H1 (cell line): ENCODE measurements at regions not wholly inside any gene's neighbourhood (a gene's known extent, or its start where the extent isn't known, plus 50 kb on each side); places are given as distances from the start of the nearest gene placed in this dataset.
A peak's percentile ranks its signal among the peaks of the same experiment; 100 is the strongest.
"Not testable (repeated sequence)": the region's sequence is repeated elsewhere in the genome, so short reads cannot be mapped to it uniquely, and the experiment has no call there.

Source experiments
- CTCF ChIA-PET: fragments of 300-600 bp; sonication (Branson Sonifier 250); formaldehyde crosslinking; loops from one replicate; lab custom pipeline; 2021; ENCODE audit not compliant: partially characterized antibody; lab: Charles Lee
- POLR2A ChIA-PET: fragments of 300-600 bp; sonication (Branson Sonifier 250); formaldehyde crosslinking; loops from one replicate; lab custom pipeline; 2021; ENCODE audit warnings: inconsistent platforms; ENCODE audit not compliant: partially characterized antibody; lab: Charles Lee
- DNase-seq, 2 experiments: peaks; one replicate each; pipeline versions ENCODE4 v3.0.0 to v3.0.0-alpha.2; 2010 to 2022; ENCODE audit warnings: low spot score in 2 of 2, low read depth in 1 of 2, mixed read lengths in 1 of 2
- FAIRE-seq: peaks from 2 replicates; lab custom pipeline; 2011; peaks lifted over from hg19 to GRCh38; lab: Jason Lieb, UNC
- H2AFZ ChIP-seq: 2 replicates; pipeline ENCODE4 v1.8.1; 2012; ENCODE audit warnings: low read length, inconsistent platforms
- H2AK5ac ChIP-seq: 2 replicates; pipeline ENCODE4 v1.6.1; 2013; ENCODE audit warnings: low read depth, low read length
- H2BK120ac ChIP-seq: replicated peaks from 2 replicates; pipeline ENCODE3; 2013; ENCODE audit warnings: low read depth, low read length, inconsistent platforms
- H2BK12ac ChIP-seq: 2 replicates; pipeline ENCODE4 v1.6.1; 2013; ENCODE audit warnings: low read depth, low read length
- H2BK15ac ChIP-seq: 2 replicates; pipeline ENCODE4 v1.6.1; 2013; ENCODE audit warnings: low read length
- H2BK20ac ChIP-seq: 2 replicates; pipeline ENCODE4 v1.6.1; 2013; ENCODE audit warnings: low read length
- H2BK5ac ChIP-seq: 2 replicates; pipeline ENCODE4 v1.6.1; 2013; ENCODE audit warnings: low read depth, low read length
- H3K14ac ChIP-seq: 2 replicates; pipeline ENCODE4 v1.6.1; 2013; ENCODE audit warnings: inconsistent platforms; ENCODE audit not compliant: insufficient read length
- H3K18ac ChIP-seq: 2 replicates; pipeline ENCODE4 v1.6.1; 2013; ENCODE audit warnings: low read length; ENCODE audit errors: extremely low read depth
- H3K23ac ChIP-seq: 2 replicates; pipeline ENCODE4 v1.6.1; 2013; ENCODE audit warnings: inconsistent platforms; ENCODE audit not compliant: insufficient read length
- H3K23me2 ChIP-seq: 2 replicates; pipeline ENCODE4 v1.6.1; 2013; ENCODE audit warnings: low read depth, low read length
- H3K27ac ChIP-seq: 2 replicates; pipeline ENCODE4 v1.6.1; 2011; ENCODE audit warnings: low read depth, low read length, inconsistent platforms
- H3K27me3 ChIP-seq, 4 experiments: replicated peaks in 1 of 4; 1 replicate in 1 of 4; 2 replicates in 3 of 4; pipeline versions ENCODE4 v1.6.1 to v1.8.1; 2011 to 2013; ENCODE audit warnings: low read length in 3 of 4, mild to moderate bottlenecking in 3 of 4, inconsistent platforms in 2 of 4, mixed read lengths in 2 of 4, moderate library complexity in 1 of 4; ENCODE audit not compliant: control insufficient read depth in 3 of 4, insufficient read depth in 3 of 4; ENCODE audit errors: extremely low read depth in 1 of 4
- H3K36me3 ChIP-seq, 4 experiments: 2 replicates each; pipeline versions ENCODE4 v1.6.1 to v1.8.1; 2011 to 2013; ENCODE audit warnings: mild to moderate bottlenecking in 4 of 4, low read length in 3 of 4, moderate library complexity in 2 of 4, control low read depth in 1 of 4, inconsistent platforms in 1 of 4; ENCODE audit not compliant: insufficient read depth in 4 of 4, control insufficient read depth in 2 of 4
- H3K4ac ChIP-seq: replicated peaks from 2 replicates; pipeline ENCODE3; 2013; ENCODE audit warnings: low read length, low read depth, mixed read lengths, inconsistent platforms; ENCODE audit not compliant: insufficient read length
- H3K4me1 ChIP-seq, 4 experiments: replicated peaks in 1 of 4; 1 replicate in 1 of 4; 2 replicates in 3 of 4; pipeline versions ENCODE4 v1.6.1 to v1.8.1; 2011 to 2013; ENCODE audit warnings: low read length in 3 of 4, inconsistent platforms in 2 of 4, mixed read lengths in 1 of 4; ENCODE audit not compliant: insufficient read depth in 4 of 4, control insufficient read depth in 3 of 4
- H3K4me2 ChIP-seq, 2 experiments: 2 replicates each; pipeline versions ENCODE4 v1.6.1 to v1.8.1; 2011 to 2013; ENCODE audit warnings: low read depth in 2 of 2, low read length in 2 of 2, control low read depth in 1 of 2, inconsistent platforms in 1 of 2, mild to moderate bottlenecking in 1 of 2; ENCODE audit not compliant: insufficient read depth in 1 of 2
- H3K4me3 ChIP-seq, 4 experiments: fragments of 200-600, 300-600 bp in 1 of 4; sonication (generic), shearing (Covaris generic), sonication (Bioruptor Twin) in 1 of 4; 2 replicates each; pipeline versions ENCODE4 v1.5.1 to v1.8.1; 2011 to 2016; ENCODE audit warnings: low read length in 4 of 4, low read depth in 3 of 4, control low read depth in 2 of 4, inconsistent platforms in 2 of 4, mild to moderate bottlenecking in 2 of 4, mixed read lengths in 1 of 4, moderate library complexity in 1 of 4; ENCODE audit not compliant: insufficient read depth in 2 of 4; ENCODE audit errors: extremely low read depth in 1 of 4
- H3K56ac ChIP-seq: replicated peaks from 2 replicates; pipeline ENCODE3; 2013; ENCODE audit warnings: low read depth, mild to moderate bottlenecking, mixed read lengths, low read length, inconsistent platforms; ENCODE audit not compliant: insufficient read length
- H3K79me1 ChIP-seq: 2 replicates; pipeline ENCODE4 v1.6.1; 2013; ENCODE audit warnings: low read depth, low read length, control low read depth
- H3K79me2 ChIP-seq, 2 experiments: 2 replicates each; pipeline versions ENCODE4 v1.6.1 to v1.8.1; 2012 to 2013; ENCODE audit warnings: low read length in 2 of 2, mild to moderate bottlenecking in 2 of 2, inconsistent platforms in 1 of 2; ENCODE audit not compliant: insufficient read depth in 2 of 2, control insufficient read depth in 1 of 2
- H3K9ac ChIP-seq, 4 experiments: replicated peaks in 1 of 4; 1 replicate in 1 of 4; 2 replicates in 3 of 4; pipeline versions ENCODE4 v1.6.1 to v1.8.1; 2011 to 2013; ENCODE audit warnings: low read depth in 3 of 4, low read length in 3 of 4, control low read depth in 2 of 4, mild to moderate bottlenecking in 2 of 4, moderate library complexity in 2 of 4, inconsistent platforms in 1 of 4; ENCODE audit errors: extremely low read depth in 1 of 4
- H3K9me3 ChIP-seq, 2 experiments: 2 replicates each; pipeline versions ENCODE4 v1.6.1 to v1.8.1; 2012 to 2013; ENCODE audit warnings: mild to moderate bottlenecking in 2 of 2, moderate library complexity in 2 of 2, control low read depth in 1 of 2, inconsistent platforms in 1 of 2, low read depth in 1 of 2, low read length in 1 of 2, mixed read lengths in 1 of 2; ENCODE audit not compliant: insufficient read depth in 2 of 2
- H4K20me1 ChIP-seq, 2 experiments: replicated peaks in 1 of 2; 2 replicates each; pipeline versions ENCODE3 to v1.8.1; 2011 to 2013; ENCODE audit warnings: inconsistent platforms in 2 of 2, low read length in 2 of 2, mild to moderate bottlenecking in 1 of 2; ENCODE audit not compliant: insufficient read depth in 2 of 2, control insufficient read depth in 1 of 2
- H4K5ac ChIP-seq: 2 replicates; pipeline ENCODE4 v1.6.1; 2013; ENCODE audit warnings: low read length, low read depth, mixed read lengths, inconsistent platforms; ENCODE audit not compliant: insufficient read length
- H4K8ac ChIP-seq: 2 replicates; pipeline ENCODE4 v1.8.0; 2013; ENCODE audit warnings: mild to moderate bottlenecking, moderate library complexity, low read length, inconsistent platforms; ENCODE audit not compliant: insufficient read depth; ENCODE audit errors: extremely low read depth
- H4K91ac ChIP-seq: replicated peaks from 2 replicates; pipeline ENCODE3; 2013; ENCODE audit warnings: low read length, mixed read lengths, inconsistent platforms; ENCODE audit not compliant: insufficient read length
- ASH2L ChIP-seq: fragments of 200-600, 300-600 bp; sonication (generic); IDR thresholded peaks from one replicate; pipeline ENCODE4 v1.7.1; 2017; ENCODE audit warnings: low read length
- KDM4A ChIP-seq: IDR thresholded peaks from one replicate; pipeline ENCODE4 v1.7.1; 2012; ENCODE audit warnings: low read depth, mild to moderate bottlenecking, moderate library complexity, low read length, inconsistent platforms; ENCODE audit not compliant: severe bottlenecking
- RBBP5 ChIP-seq: IDR thresholded peaks from 2 replicates; pipeline ENCODE4 v1.7.1; 2012; ENCODE audit warnings: low read depth, mild to moderate bottlenecking, inconsistent platforms, low read length, moderate library complexity, borderline replicate concordance
- WGBS, 2 experiments: shearing (Covaris generic) in 1 of 2; methylation state at CpG; one replicate each; pipeline versions ENCODE4 v1.1.6 to v1.1.7; 2013 to 2015; ENCODE audit warnings: low lambda C conversion rate in 2 of 2, mixed read lengths in 2 of 2, inconsistent platforms in 1 of 2, low coverage in 1 of 2, missing lambda C conversion rate in 1 of 2; ENCODE audit not compliant: insufficient replicate concordance in 2 of 2, insufficient coverage in 1 of 2, insufficient read length in 1 of 2; ENCODE audit errors: extremely low coverage in 1 of 2, missing lambda C conversion rate in 1 of 2; 5-methylcytosine and 5-hydroxymethylcytosine counted together

GRCh38 chr13:40356458-40356857, 310.0 kb downstream of the FOXO1 start:
- H3K4ac ChIP-seq, CTCF ChIA-PET, H3K36me3 ChIP-seq, H3K14ac ChIP-seq, FAIRE-seq, H3K79me1 ChIP-seq, H2BK5ac ChIP-seq, H3K18ac ChIP-seq, H3K27me3 ChIP-seq, H3K56ac ChIP-seq, H3K27ac ChIP-seq, H2BK15ac ChIP-seq, H3K23me2 ChIP-seq, H3K4me1 ChIP-seq, H3K23ac ChIP-seq, H4K20me1 ChIP-seq, H2BK120ac ChIP-seq, H4K5ac ChIP-seq, H4K91ac ChIP-seq, H2AK5ac ChIP-seq, H3K9me3 ChIP-seq, H3K79me2 ChIP-seq: not testable (repeated sequence)
- H3K4me2 ChIP-seq: peak overlapping the region; percentile 59 to 66
- peak in 1 of 2 experiments; percentile 64 for DNase-seq
- H2BK12ac ChIP-seq: 0 out of 2 replicates have a peak overlapping the region, but pooled peaks have one; percentile 84
- TF ChIP-seq KDM4A (peak; percentile 33), RBBP5 (0 out of 2 replicates have a peak, but pooled peaks have one; percentile 45), ASH2L (peak; percentile 42)
- POLR2A ChIA-PET: interaction anchor here (1.2 kb wide), 1 partner anchor 47 kb away, joined by 3 read pairs; no protein-coding TSS in a partner anchor
- peak overlapping the region in 1 of 4 experiments; percentile 41; a peak in 1 of 7 replicates for H3K9ac ChIP-seq
- peak overlapping the region; percentile 85 for H4K8ac ChIP-seq
- peak overlapping the region in 3 of 4 experiments; percentile 35 to 51 (median 50); a peak in 4 of 8 replicates for H3K4me3 ChIP-seq
- WGBS, 2 experiments: 23% methylated on average over 21 of the region's 22 CpGs; no CpG with 5 or more reads in 1 of the 2 experiments
- peak overlapping the region; percentile 81; the same call in 1 of the 2 replicates for H2AFZ ChIP-seq
- peak overlapping the region; percentile 86; the same call in 1 of the 2 replicates for H2BK20ac ChIP-seq
